ENCODE measurements at regions not wholly inside any gene's neighbourhood (a gene's known extent, or its start where the extent isn't known, plus 50 kb on each side); places are given as distances from the start of the nearest gene placed in this dataset.

DNA sequence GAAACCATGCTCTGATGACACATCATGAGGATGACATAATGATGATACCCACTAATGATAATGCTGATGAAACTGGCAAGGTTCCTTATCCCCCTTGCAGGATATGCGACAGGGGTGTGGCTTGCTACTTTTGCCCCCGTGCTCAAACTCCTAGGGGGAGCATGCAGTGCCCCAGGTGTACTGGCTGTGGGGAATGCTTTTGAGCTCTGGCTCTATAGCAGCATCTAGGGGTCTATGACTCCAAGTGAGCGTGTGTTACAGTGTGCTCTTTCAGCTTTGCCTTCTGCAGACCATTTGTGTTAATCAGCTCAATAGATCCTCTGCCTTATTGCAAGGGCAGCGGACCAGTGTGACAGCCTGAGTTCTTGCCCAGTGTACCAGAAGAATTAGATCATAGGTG, 1239.5 kb downstream of the SI start:
- no peak for DNase-seq (ENCODE audit: low read depth, low spot score)
- TF ChIP-seq ZNF274 (IDR thresholded peaks at IDR 0.05; ENCODE audit: low read depth, low read length) (no peak), SRF (IDR thresholded peaks at IDR 0.05; ENCODE audit: low read depth) (no peak), TCF7L2 (IDR thresholded peaks at IDR 0.05; ENCODE audit: borderline replicate concordance, extremely low read depth, insufficient read depth, insufficient read length) (no peak), ZFX (IDR thresholded peaks at IDR 0.05) (no peak), SP1 (IDR thresholded peaks at IDR 0.05; ENCODE audit: low read depth) (no peak), RAD21 (IDR thresholded peaks at IDR 0.05; ENCODE audit: low read depth) (no peak), POLR2A (IDR thresholded peaks at IDR 0.05; ENCODE audit: borderline replicate concordance, extremely low read depth, insufficient read depth, insufficient read length) (no peak), EGR1 (IDR thresholded peaks at IDR 0.05; ENCODE audit: low read depth) (no peak), YY1 (IDR thresholded peaks at IDR 0.05; ENCODE audit: extremely low read depth, insufficient replicate concordance, low read depth, low read length) (no peak), JUND (IDR thresholded peaks at IDR 0.05) (no peak), EZH2 (IDR thresholded peaks at IDR 0.05) (no peak), EZH2phosphoT487 (IDR thresholded peaks at IDR 0.05; ENCODE audit: borderline replicate concordance) (no peak), CEBPB (IDR thresholded peaks at IDR 0.05; ENCODE audit: low read depth) (no peak), SIN3A (IDR thresholded peaks at IDR 0.05; ENCODE audit: low read depth) (no peak)
- TF ChIP-seq, protein P1, sequence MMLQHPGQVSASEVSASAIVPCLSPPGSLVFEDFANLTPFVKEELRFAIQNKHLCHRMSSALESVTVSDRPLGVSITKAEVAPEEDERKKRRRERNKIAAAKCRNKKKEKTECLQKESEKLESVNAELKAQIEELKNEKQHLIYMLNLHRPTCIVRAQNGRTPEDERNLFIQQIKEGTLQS (IDR thresholded peaks at IDR 0.05): no peak
- TF ChIP-seq, protein P2, sequence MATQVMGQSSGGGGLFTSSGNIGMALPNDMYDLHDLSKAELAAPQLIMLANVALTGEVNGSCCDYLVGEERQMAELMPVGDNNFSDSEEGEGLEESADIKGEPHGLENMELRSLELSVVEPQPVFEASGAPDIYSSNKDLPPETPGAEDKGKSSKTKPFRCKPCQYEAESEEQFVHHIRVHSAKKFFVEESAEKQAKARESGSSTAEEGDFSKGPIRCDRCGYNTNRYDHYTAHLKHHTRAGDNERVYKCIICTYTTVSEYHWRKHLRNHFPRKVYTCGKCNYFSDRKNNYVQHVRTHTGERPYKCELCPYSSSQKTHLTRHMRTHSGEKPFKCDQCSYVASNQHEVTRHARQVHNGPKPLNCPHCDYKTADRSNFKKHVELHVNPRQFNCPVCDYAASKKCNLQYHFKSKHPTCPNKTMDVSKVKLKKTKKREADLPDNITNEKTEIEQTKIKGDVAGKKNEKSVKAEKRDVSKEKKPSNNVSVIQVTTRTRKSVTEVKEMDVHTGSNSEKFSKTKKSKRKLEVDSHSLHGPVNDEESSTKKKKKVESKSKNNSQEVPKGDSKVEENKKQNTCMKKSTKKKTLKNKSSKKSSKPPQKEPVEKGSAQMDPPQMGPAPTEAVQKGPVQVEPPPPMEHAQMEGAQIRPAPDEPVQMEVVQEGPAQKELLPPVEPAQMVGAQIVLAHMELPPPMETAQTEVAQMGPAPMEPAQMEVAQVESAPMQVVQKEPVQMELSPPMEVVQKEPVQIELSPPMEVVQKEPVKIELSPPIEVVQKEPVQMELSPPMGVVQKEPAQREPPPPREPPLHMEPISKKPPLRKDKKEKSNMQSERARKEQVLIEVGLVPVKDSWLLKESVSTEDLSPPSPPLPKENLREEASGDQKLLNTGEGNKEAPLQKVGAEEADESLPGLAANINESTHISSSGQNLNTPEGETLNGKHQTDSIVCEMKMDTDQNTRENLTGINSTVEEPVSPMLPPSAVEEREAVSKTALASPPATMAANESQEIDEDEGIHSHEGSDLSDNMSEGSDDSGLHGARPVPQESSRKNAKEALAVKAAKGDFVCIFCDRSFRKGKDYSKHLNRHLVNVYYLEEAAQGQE (IDR thresholded peaks at IDR 0.05; ENCODE audit: low read depth): no peak
- TF ChIP-seq, protein P3, sequence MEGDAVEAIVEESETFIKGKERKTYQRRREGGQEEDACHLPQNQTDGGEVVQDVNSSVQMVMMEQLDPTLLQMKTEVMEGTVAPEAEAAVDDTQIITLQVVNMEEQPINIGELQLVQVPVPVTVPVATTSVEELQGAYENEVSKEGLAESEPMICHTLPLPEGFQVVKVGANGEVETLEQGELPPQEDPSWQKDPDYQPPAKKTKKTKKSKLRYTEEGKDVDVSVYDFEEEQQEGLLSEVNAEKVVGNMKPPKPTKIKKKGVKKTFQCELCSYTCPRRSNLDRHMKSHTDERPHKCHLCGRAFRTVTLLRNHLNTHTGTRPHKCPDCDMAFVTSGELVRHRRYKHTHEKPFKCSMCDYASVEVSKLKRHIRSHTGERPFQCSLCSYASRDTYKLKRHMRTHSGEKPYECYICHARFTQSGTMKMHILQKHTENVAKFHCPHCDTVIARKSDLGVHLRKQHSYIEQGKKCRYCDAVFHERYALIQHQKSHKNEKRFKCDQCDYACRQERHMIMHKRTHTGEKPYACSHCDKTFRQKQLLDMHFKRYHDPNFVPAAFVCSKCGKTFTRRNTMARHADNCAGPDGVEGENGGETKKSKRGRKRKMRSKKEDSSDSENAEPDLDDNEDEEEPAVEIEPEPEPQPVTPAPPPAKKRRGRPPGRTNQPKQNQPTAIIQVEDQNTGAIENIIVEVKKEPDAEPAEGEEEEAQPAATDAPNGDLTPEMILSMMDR (IDR thresholded peaks at IDR 0.05 in 2 of 3, conservative IDR thresholded peaks at IDR 0.05 in 1 of 3; ENCODE audit: borderline replicate concordance in 1 of 3, insufficient read depth in 1 of 3, low read depth in 2 of 3, low read length in 2 of 3): no peak
- TF ChIP-seq, protein P4, sequence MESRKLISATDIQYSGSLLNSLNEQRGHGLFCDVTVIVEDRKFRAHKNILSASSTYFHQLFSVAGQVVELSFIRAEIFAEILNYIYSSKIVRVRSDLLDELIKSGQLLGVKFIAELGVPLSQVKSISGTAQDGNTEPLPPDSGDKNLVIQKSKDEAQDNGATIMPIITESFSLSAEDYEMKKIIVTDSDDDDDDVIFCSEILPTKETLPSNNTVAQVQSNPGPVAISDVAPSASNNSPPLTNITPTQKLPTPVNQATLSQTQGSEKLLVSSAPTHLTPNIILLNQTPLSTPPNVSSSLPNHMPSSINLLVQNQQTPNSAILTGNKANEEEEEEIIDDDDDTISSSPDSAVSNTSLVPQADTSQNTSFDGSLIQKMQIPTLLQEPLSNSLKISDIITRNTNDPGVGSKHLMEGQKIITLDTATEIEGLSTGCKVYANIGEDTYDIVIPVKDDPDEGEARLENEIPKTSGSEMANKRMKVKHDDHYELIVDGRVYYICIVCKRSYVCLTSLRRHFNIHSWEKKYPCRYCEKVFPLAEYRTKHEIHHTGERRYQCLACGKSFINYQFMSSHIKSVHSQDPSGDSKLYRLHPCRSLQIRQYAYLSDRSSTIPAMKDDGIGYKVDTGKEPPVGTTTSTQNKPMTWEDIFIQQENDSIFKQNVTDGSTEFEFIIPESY (IDR thresholded peaks at IDR 0.05; ENCODE audit: extremely low read depth, insufficient replicate concordance, low read length): no peak
- no peak overlapping the region for H2AFZ ChIP-seq (ENCODE audit: low read depth, low read length, poor library complexity, severe bottlenecking)
- no peak overlapping the region for H3K4me2 ChIP-seq (ENCODE audit: low read length)
- H4K20me1 ChIP-seq (ENCODE audit: insufficient read depth): no peaks in the 10 kb centered on the region
- H3K4me1 ChIP-seq (ENCODE audit: control insufficient read depth in 1 of 2, insufficient read depth in 2 of 2, low read length in 2 of 2): no peaks in the 10 kb centered on the region
- H3K4me3 ChIP-seq (replicated peaks in 1 of 2; ENCODE audit: low read depth in 1 of 2, low read length in 2 of 2): no peak overlapping the region
- RAD21 ChIA-PET (ENCODE audit: low non-redundant PET in 1 of 2, low total read pairs in 2 of 2, uncharacterized antibody in 2 of 2, unreplicated experiment in 2 of 2): no interaction called here
- no peaks in the 10 kb centered on the region for H3K79me2 ChIP-seq (ENCODE audit: insufficient read depth, low read length)
- POLR2A ChIA-PET: no interaction called here
- no peak overlapping the region for H3K9ac ChIP-seq (ENCODE audit: low read length)
- H3K27me3 ChIP-seq (ENCODE audit: insufficient read depth, low read length): no peaks in the 10 kb centered on the region
- H3K27ac ChIP-seq (ENCODE audit: low read depth, low read length): no peak overlapping the region
- no TSS peak for BruUV-seq (replicated peaks)
- no peaks in the 10 kb centered on the region for H3K36me3 ChIP-seq (ENCODE audit: control insufficient read depth in 1 of 2, insufficient read depth in 2 of 2, low read length in 2 of 2)
- H3K9me2 ChIP-seq (ENCODE audit: insufficient read depth): no peaks in the 10 kb centered on the region
- CTCF ChIA-PET: no interaction called here
- no peaks in the 10 kb centered on the region for H3K9me3 ChIP-seq (ENCODE audit: control insufficient read depth in 1 of 2, insufficient read depth in 1 of 2, low read depth in 1 of 2, low read length in 2 of 2)
- intact Hi-C loops (cut with micrococcal nuclease): no loop called here
- ATAC-seq: no peak

Data from HCT116 (cell line).